ELR (cell line): ENCODE measurements at regions not wholly inside any gene's neighbourhood (a gene's known extent, or its start where the extent isn't known, plus 50 kb on each side); places are given as distances from the start of the nearest gene placed in this dataset.
"Not testable (repeated sequence)": the region's sequence is repeated elsewhere in the genome, so short reads cannot be mapped to it uniquely, and the experiment has no call there.

Experiments
- DNase-seq: peaks from one replicate; pipeline ENCODE4 v3.0.0-alpha.2; 2015; ENCODE audit warnings: low read depth

DNA sequence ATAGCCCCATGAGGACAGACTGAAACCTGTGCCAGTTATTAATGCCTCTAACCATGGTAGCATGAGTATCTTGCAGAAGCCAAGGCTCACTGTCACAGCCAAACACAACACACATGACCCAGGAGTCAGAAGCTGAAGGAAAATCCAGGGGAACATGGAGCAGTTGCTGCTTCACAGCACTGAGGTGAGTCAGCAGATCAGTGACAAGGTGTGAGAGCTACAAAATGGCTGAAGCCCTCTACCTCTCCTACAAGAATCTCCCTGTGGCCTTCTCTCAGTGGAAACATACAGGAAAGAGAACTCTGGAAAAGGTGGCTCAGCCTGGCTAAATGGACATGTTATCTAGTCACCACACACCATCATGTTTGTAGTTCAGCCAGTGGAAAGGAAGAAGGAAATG, 93.5 kb downstream of the NAB1 start:
- DNase-seq: no peak

DNA sequence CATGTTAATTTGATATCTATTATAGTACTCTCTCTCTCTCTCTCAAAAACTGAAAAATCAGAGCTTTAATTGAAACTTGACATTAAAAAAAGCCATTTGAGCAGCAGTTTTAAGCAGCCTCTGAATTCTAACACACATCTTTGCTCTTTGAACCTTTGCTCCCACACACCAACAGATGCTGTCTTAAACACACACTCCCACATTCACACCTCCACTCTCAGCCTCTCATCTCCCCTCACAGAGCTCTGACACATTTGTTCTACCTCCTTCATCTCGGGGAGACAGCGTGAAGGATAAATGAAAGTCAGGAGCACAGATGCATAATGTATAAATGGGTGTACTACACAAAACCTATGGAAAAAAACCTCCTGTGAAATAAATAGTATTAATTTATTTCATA, 95.2 kb downstream of the NAB1 start:
- no peak for DNase-seq

DNA sequence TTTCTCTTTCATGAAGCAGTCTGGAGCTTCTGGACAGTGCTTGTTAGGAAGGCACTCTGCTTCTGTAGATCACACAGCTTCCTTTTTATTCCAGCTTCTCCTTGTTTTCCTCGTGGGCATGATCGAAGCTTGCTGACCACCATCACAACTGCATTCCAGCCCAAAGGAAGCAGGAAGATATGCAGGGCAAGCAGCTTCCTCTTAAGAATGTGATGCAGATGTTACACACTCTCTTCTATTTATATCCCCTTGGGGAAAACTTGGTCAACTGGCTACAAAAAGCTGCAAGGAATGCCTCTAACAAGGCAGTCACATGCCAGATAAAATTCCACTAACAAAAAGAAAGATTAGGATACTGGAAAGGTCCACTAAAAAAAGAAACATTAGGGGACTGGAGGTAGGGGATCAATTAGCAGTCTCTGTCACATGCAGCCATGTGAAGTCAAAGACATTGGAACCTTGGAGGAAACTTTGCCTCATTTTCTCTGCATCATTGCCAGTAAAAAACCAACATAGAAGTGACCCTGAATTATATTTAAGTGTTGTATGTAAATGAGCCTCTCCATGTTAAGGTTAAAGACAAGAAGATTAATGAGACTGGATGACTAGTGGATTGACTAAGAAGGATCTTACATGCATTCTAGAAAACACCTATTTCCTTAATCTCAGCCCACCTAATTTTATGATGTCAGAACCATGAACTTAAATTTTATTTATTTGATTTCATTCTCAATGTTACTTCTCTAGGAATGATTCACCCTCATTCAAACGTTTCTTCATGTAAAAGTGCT, 98.3 kb downstream of the NAB1 start:
- peak; percentile 28 for DNase-seq

DNA sequence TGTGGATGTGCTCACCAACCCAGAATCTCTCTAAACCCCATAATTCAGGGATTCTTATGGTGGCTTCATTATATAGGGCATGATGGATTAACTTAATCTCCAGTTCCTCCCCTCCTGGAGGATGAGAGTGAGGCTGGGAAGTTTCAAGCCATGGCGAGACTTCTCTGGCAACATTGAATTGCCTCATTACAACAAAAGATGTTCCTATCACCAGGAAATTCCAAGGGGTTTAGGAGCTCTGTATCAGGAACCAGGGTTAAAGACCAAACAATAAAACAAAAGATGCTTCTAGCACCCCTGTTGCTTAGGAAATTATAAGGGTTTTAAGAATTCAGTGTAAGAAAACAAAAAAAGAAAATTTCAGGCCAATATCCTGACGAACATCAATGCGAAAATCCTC, 100.1 kb downstream of the NAB1 start:
- DNase-seq: no peak

DNA sequence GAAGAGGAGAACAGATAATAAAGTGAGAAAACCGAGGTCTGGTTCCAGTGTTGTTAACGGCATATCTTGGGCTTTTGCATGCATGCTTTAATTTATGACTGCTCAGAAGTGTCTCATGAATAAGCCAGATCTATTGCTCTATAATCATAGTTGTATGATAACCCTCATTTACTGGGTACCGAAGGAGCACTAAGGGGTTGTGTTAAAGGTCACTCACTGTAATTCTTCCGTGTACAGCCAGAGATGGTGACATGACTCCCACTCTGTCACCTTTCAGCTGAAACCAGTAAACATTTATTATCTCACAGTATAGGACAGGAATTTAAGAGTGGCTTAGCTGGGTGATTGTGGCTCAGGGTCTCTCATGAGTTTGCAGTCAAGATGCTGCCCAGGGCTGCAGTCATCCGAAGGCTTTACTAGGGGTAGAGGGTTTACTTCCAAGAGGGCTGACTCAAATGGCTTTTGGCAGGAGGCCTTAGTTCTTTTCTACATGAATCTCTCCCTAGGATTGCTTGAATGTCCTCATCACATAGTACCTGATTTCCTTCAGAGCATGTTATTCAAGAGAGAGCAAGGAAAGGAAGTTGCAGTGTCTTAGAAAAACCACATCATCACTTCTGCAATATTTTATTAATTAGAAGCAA, 107.0 kb downstream of the NAB1 start:
- DNase-seq: no peak

DNA sequence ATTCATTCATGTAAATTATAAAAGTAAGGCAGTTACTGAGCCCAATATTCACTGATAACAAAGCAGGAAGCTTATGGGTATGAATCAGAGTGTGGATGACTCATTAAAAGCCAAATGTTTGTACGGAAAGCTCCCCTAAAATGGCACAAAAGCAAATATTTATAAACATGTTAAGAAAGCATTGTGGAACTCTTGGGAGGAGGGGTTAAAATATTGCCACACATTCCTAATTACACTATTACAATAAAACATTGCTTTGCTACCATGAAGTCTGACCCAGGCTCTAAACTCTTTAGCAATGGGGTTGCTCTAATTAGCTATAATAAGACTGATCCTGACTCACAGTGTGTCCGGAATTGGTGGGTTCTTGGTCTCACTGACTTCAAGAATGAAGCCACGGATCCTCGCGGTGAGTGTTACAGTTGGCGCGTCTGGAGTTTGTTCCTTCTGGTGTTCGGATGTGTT, 110.9 kb downstream of the NAB1 start:
- DNase-seq: peak; percentile 92

DNA sequence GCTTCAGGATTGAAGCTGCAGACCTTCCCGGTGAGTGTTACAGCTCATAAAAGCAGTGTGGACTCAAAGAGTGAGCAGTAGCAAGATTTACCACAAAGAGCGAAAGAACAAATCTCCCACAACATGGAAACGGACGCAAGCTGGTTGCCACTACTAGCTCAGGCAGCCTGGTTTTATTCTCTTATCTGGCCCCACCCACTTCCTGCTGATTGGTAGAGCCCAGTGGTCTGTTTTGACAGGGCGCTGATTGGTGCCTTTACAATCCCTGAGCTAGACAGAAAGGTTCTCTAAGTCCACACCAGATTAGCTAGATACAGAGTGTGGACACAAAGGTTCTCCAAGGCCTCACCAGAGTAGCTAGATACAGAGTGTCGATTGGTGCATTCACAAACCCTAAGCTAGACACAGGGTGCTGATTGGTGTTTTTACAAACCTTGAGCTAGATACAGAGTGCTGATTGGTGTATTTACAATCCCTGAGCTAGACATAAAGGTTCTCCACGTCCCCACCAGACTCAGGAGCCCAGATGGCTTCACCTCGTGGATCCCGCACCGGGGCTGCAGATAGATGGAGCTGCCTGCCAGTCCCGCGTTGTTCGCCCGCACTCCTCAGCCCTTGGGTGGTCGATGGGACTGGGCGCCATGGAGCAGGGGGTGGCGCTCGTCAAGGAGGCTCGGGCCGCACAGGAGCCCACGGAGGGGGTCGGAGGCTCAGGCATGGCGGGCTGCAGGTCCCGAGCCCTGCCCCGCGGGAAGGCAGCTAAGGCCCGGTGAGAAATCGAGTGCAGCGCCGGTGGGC, 111.7 kb downstream of the NAB1 start:
- DNase-seq: not testable (repeated sequence)

DNA sequence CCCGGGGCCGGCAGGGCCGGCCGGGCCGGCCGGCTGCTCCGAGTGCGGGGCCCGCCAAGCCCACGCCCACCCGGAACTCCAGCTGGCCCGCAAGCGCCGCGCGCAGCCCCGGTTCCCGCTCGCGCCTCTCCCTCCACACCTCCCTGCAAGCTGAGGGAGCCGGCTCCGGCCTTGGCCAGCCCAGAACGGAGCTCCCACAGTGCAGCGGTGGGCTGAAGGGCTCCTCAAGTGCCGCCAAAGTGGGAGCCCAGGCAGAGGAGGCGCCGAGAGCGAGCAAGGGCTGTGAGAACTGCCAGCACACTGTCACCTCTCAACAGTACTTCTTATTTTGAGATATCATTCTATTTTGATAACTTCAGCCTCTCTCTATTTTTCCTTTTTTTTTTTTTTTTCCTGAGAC, 112.3 kb downstream of the NAB1 start:
- DNase-seq: not testable (repeated sequence)

DNA sequence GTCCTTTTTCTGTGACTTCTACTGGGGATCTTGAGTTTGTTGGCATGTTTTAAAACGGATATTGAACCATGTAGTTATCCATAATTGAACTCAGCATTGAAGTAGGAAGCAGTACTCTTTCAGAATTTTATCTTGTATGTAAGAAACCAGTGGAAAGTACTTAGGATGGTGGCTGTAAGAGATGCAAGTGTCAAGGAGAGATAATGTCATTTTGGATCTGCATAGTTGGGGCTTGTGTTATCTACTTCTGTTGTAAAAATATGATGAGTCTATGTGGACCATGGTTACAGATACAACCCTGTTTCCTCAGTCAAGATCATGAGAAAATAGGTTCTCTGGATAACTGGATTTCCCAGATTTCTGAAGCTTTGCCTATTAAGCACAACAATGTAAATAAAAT, 113.7 kb downstream of the NAB1 start:
- DNase-seq: no peak

DNA sequence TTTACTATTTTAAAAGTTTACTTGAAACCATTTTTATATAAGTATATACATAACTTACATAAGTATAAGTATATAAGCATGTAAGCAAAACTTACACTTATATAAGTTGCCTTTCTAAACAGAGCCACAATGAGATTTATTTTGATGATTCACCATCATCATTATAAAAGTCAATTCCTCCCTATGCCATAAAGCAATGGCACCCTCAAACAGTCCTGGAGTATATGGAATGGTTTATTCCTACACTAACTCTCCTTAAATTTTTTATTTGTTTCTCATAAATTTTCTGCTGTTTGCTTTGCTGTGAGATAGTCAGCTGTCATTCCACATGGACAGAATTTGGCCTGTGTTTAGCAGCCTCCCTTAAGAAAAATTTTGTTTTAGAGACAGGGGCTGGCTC, 114.2 kb downstream of the NAB1 start:
- DNase-seq: no peak

DNA sequence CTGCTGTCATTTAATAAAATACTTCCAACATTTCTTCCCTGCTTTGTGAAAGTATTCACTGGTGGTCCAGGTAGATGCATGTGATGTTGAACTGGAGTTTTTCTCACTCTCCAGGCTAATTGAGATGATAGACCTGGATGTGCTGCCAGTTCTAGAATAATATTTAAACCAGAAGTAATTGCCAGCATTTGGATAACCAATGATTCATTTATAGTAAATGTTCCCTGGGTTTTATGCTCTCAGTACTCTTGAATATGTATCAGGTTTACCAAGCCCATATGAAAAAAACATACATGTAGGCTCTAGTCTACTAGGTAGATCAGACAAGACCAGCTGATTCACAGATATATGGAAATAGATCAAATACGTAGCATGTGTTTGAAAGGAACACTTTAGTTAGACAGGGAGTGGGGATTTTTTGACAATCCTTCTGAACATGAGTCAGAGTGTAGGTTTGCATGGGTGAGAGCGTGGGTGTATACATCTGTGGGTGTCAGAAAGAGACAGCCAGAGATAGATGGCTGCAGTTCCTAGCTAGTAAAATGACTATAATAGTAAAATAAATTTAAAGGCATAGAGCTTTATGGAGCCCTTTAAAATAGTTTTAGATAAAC, 115.1 kb downstream of the NAB1 start:
- DNase-seq: peak; percentile 49

DNA sequence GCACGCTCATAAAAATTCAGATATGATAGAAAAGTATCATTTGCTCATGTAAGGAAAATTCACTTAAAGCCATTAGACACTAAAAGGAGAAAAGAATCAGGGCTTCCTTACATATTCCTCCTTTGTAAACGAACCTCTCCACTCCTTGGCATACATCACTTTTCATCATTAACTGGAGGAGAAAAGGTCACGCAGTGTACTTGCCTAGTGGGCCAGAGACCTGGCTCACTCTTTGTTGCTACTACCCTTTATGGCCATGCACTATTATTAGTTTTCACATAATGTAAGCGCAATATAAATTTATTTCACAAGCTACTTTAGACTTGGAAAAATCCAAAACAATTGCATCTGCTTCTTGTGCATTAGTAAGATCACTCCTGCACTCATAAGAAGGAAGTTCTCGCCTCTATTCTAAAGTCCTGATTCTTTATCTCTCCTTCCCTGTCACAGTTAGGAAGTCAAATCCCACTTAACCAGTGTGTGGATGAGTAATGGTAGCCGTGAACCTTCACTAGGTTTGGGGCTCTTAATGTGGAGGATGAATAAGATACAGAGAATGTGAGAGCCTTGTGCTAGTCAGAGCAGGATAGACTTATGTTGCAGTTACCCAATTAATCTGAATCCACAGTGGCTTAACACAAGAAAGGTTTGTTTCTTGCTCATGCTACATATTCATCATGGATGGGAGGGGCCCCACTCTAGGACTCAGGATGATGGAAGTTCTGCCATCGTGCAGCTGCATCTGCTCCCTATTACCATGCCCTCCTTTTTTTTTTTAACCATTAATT, 115.0 kb upstream of the GLS start:
- DNase-seq: peak; percentile 94

DNA sequence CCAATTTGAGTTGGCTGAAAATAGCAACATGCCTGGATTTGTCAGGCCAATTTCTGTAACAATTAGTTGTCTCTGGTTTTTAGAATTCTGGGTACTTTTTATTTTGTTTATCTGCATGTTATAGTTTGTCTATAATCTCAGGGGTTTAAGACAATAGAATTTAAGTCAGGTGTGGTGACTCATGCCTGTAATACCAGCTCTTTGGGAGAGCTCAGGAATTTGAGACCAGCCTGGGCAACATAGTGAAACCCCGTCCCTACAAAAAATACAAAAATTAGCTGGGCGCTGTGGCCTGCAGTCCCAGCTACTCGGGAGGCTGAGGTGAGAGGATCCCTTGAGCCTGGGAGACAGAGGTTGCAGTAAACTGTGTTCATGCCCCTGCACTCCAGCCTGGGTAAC, 114.4 kb upstream of the GLS start:
- DNase-seq: no peak

DNA sequence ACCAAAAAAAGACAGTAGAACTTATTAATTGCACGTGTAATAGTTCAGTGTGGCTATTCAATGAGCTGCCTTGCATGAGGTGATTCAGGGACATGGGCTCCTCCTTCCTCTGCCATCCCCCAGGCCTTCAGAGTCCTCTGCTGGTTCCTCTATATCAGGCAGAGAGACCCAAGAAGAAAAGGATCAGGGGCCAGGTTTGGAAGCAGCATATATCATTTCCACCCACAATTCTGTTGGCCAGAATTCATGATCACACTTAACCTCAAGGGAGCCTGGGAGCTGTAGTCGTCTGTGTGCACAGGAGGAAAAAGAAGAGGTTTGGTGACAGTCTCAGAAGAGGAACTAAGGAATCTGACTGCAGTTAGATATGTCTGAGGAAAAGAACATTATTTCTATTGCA, 114.0 kb upstream of the GLS start:
- DNase-seq: no peak

DNA sequence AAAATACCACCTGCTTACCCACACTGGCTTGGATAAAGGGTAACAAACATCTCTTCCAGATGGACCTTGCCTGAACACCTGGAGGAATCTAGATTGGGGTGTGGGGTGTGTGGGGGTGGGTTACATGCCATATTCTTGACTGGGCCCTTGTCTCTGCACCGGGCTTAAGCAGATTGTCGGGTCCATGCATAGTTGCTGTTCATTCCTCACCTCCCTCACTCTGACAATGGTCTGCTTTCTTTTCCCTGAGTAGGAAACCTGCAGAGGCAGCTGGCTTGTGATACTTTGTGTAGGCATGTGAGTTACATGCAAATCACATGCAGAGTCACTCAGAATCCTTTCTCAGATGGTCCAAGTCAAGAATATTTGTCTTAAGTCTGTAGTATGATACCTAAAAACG, 112.8 kb upstream of the GLS start:
- no peak for DNase-seq

DNA sequence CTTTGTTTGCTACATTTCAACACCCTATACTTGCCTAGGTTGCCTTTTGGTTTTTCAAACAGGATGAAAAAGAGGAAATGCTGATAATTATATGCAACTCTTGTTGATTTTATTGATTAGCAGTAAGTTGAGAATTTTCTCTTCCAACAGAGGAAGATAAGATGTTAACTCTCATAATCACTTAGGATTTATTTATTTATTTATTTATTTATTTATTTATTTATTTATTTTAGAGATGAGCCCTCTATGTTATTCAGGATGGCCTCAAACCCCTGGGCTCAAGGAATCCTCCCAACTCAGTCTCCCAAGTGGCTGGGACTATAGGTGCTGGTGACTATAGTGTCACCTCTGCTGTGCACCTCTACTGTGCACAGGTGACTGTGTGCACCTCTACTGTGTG, 111.4 kb upstream of the GLS start:
- DNase-seq: no peak

DNA sequence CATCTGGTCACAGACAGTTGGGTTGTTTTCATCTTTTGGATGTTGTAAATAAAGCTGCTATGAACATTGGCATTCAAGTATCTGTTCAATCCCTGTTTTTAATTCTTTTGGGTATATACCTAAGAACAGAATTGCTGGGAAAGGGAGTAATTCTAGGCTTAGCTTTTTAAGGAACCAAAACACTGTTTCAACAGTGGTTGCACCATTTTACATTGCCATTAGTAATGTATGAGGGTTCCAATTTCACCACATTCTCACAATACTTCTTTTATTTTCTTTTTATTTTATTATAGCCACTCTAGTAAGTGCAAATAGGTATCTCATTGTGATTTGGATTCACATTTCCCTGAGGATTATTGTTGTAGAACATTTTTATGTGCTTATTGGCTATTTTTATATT, 108.9 kb upstream of the GLS start:
- DNase-seq: no peak

DNA sequence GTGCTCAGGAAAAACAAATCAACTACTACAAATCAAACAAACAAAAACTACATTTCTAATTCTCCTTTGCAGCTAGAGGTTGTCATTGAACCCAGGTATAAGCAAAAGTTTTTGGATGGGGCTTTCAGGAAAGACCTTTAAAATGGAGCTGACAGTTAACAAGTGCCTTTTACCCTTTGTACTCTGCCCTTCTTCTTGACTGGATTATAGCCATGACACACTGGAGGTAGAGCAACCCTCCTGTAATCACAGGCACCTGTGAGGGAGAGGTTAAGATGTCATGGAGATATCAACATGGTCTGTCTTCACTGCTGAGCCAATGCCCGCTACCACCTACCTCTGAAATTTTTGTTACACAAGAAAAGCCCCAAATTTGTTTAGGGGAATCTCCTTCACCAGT, 100.0 kb upstream of the GLS start:
- DNase-seq: no peak

DNA sequence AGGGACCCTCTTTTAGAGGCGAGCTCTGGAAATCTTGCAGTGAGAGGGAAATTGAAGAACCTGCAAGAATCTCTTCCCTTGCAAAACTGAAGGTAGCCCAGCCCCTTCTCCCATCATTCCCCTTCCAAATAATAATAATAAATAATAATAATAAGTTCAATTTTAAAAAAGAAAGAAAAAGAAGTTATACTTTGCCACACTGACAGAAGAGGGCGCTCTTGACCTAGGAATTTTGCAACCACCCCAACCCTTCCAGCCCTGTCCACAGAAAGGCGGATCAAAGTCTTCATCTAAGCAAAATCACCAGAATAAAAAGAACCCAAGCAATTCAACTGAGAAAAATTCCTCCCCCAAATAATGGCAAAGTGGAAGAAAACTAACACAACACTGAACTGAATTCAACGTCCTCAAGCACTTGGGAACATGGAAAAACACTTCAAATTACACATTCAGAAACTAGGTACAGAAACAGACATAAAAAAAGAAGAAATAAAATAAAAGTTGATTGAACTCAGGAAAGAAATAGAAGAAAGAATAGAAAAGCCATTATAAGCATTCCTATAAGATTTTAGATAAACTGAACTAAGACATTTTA, 98.9 kb upstream of the GLS start:
- DNase-seq: peak; percentile 69

DNA sequence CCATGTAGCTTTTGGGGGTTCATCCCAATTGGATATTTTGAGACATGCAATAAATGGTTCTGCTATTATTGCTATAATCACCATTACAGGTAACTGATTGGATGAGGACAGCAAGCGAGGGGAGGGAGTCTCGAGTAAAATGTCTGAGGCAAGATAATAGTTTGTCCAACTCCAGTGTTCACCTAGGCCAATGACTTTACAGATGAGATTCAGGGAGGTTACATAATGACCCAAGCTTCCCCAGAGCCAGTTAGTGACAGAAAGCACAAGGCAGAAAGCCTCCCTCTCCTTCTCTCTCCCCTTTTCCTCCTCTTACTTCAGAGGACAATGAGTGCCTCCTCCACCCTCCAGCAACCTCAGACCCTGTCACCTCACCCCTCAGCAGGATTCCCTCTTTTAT, 98.4 kb upstream of the GLS start:
- DNase-seq: no peak

DNA sequence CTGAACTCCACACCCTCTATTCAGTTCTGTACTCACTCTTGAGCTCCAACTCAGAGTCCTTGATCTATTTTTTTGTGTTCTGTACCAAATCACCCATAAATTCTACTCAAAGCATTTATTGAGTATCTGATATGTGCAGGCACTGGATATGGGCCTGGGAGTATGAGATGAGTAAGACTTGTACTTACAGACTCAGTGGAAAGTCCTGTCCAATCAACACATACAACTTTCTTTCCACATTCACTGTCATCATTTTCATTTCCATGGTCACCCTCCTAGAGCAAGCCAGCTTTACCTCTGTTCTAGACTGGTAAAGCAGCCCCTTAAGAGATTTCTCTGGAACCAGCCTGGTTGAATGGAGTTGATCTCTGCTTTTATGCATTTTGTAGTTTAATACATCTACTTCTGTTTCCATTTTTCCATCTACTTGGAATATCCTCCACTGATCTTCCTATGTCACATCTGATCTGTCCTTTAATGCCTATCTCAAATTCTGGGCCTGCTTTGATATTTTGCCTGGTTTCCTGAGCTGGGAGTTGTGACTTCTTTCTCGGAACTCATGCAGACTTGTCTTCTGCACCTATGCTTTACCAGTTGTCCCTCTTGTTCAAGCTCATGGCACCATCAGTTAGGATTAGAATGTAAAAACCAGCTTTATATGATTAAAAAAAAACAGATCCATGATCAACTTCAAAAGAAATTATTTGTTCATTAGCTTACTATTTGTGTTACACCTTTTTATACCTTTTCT, 96.9 kb upstream of the GLS start:
- DNase-seq: no peak
